ENCODE measurements at regions not wholly inside any gene's neighbourhood (a gene's known extent, or its start where the extent isn't known, plus 50 kb on each side); places are given as distances from the start of the nearest gene placed in this dataset.

GRCh38 chr9:82410306-82410705, 421.7 kb downstream of the SPATA31D1 start:
- TF ChIP-seq, protein P1, sequence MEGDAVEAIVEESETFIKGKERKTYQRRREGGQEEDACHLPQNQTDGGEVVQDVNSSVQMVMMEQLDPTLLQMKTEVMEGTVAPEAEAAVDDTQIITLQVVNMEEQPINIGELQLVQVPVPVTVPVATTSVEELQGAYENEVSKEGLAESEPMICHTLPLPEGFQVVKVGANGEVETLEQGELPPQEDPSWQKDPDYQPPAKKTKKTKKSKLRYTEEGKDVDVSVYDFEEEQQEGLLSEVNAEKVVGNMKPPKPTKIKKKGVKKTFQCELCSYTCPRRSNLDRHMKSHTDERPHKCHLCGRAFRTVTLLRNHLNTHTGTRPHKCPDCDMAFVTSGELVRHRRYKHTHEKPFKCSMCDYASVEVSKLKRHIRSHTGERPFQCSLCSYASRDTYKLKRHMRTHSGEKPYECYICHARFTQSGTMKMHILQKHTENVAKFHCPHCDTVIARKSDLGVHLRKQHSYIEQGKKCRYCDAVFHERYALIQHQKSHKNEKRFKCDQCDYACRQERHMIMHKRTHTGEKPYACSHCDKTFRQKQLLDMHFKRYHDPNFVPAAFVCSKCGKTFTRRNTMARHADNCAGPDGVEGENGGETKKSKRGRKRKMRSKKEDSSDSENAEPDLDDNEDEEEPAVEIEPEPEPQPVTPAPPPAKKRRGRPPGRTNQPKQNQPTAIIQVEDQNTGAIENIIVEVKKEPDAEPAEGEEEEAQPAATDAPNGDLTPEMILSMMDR (conservative IDR thresholded peaks at IDR 0.05; ENCODE audit: low read depth, low read length) = no peak
- DNase-seq (ENCODE audit: low read depth) = no peak
- H3K4me3 ChIP-seq (ENCODE audit: low read length) = no peak overlapping the region

GRCh38 chr9:82410866-82411265, 422.3 kb downstream of the SPATA31D1 start:
- no peak for DNase-seq (ENCODE audit: low read depth)
- H3K4me3 ChIP-seq (ENCODE audit: low read length) = no peak overlapping the region
- TF ChIP-seq, protein P1 (conservative IDR thresholded peaks at IDR 0.05; ENCODE audit: low read depth, low read length) = no peak

- H3K4me3 ChIP-seq (ENCODE audit: low read length) = no peak overlapping the region
- TF ChIP-seq, protein P1 (conservative IDR thresholded peaks at IDR 0.05; ENCODE audit: low read depth, low read length) = no peak
- no peak for DNase-seq (ENCODE audit: low read depth)
These were observed 424.2 kb downstream of the SPATA31D1 start for GRCh38 chr9:82412586-82413305.

- no peak overlapping the region for H3K4me3 ChIP-seq (ENCODE audit: low read length)
- DNase-seq (ENCODE audit: low read depth) = no peak
These were observed 428.9 kb downstream of the SPATA31D1 start for GRCh38 chr9:82417501-82417900.

GRCh38 chr9:82418334-82418733, 429.8 kb downstream of the SPATA31D1 start:
- TF ChIP-seq, protein P1 (conservative IDR thresholded peaks at IDR 0.05; ENCODE audit: low read depth, low read length) = no peak
- DNase-seq (ENCODE audit: low read depth) = no peak
- no peak overlapping the region for H3K4me3 ChIP-seq (ENCODE audit: low read length)

More at GRCh38 chr9:82417501-82417900, 428.9 kb downstream of the SPATA31D1 start:
- TF ChIP-seq, protein P1 (conservative IDR thresholded peaks at IDR 0.05; ENCODE audit: low read depth, low read length) = no peak

DNA sequence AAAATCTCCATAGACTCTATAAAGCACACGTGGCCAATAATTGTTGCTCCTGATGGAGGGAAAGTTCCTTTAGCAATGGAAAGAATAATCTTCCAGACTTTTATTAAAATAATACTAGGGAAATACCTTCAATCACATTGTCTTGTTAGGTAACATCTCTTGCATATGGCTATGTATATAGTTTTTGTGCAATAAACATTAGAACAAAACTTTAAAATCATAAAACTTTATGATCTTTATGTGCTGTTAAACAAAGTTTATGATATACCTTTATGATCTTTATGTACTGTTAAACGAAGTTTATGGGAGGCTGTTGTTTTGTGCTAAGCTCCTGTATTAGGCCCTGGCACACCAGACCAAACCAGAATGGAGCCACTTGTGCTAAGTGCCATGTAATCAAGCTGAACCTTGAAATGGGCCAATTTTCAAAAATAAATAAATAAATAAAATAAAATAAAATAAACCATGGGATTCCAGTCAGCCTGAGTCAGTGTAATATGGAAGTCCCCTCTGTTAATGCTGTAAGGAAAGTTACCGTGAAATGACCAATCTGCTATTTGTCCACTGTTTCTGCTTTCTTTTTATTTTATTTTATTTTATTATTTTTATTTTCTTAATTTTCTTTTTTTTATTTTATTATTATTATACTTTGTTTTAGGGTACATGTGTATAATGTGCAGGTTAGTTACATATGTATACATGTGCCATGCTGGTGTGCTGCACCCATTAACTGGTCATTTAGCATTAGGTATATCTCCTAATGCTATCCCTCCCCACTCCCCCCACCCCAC, 431.3 kb downstream of the SPATA31D1 start:
- no peak for DNase-seq (ENCODE audit: low read depth)
- TF ChIP-seq, protein P1 (conservative IDR thresholded peaks at IDR 0.05; ENCODE audit: low read depth, low read length) = no peak
- H3K4me3 ChIP-seq (ENCODE audit: low read length) = no peak overlapping the region
